Neuronal stem cell (in vitro differentiated cells): ENCODE measurements at regions not wholly inside any gene's neighbourhood (a gene's known extent, or its start where the extent isn't known, plus 50 kb on each side); places are given as distances from the start of the nearest gene placed in this dataset.

ENCODE experiments used
- DNase-seq: peaks from one replicate; pipeline ENCODE4 v3.0.0-alpha.2; 2013; ENCODE audit warnings: low spot score
- H2AFZ ChIP-seq: one replicate; pipeline ENCODE4 v1.6.1; 2013; ENCODE audit warnings: mild to moderate bottlenecking, low read length, inconsistent platforms
- H2AK5ac ChIP-seq: 2 replicates; pipeline ENCODE4 v1.6.1; 2013; ENCODE audit warnings: low read depth, mild to moderate bottlenecking, inconsistent platforms, low read length, moderate library complexity, mixed read lengths
- H2BK120ac ChIP-seq: 2 replicates; pipeline ENCODE4 v1.6.1; 2013; ENCODE audit warnings: low read depth, mild to moderate bottlenecking, inconsistent platforms, low read length, moderate library complexity, mixed read lengths
- H2BK12ac ChIP-seq: one replicate; pipeline ENCODE4 v1.6.1; 2013; ENCODE audit warnings: low read length, inconsistent platforms
- H2BK15ac ChIP-seq: 2 replicates; pipeline ENCODE4 v1.6.1; 2013; ENCODE audit warnings: mild to moderate bottlenecking, low read length, inconsistent platforms, mixed read lengths
- H2BK5ac ChIP-seq: one replicate; pipeline ENCODE4 v1.6.1; 2013; ENCODE audit warnings: inconsistent platforms, mild to moderate bottlenecking, low read length, moderate library complexity
- H3K14ac ChIP-seq: one replicate; pipeline ENCODE4 v1.6.1; 2013; ENCODE audit warnings: low read length, inconsistent platforms
- H3K18ac ChIP-seq: 2 replicates; pipeline ENCODE4 v1.6.1; 2013; ENCODE audit warnings: low read length, inconsistent platforms
- H3K23ac ChIP-seq: 2 replicates; pipeline ENCODE4 v1.6.1; 2013; ENCODE audit warnings: low read depth, mild to moderate bottlenecking, mixed read lengths, low read length, inconsistent platforms; ENCODE audit not compliant: poor library complexity
- H3K27ac ChIP-seq: replicated peaks from 3 replicates; pipeline ENCODE4 v1.5.1; 2013; ENCODE audit warnings: low read length, inconsistent platforms
- H3K27me3 ChIP-seq, 3 experiments: 2 replicates each; pipeline ENCODE4 v1.6.1; 2013; ENCODE audit warnings: low read length in 3 of 3, mild to moderate bottlenecking in 2 of 3, inconsistent platforms in 1 of 3, low read depth in 1 of 3, mixed read lengths in 1 of 3, moderate library complexity in 1 of 3; ENCODE audit not compliant: control insufficient read depth in 3 of 3, insufficient read depth in 3 of 3
- H3K36me3 ChIP-seq, 2 donors: replicated peaks in 1 of 2; 2 replicates each; pipeline ENCODE4 v1.6.1; 2013; ENCODE audit warnings: low read length in 2 of 2; ENCODE audit not compliant: control insufficient read depth in 2 of 2, insufficient read depth in 2 of 2
- H3K4ac ChIP-seq: 2 replicates; pipeline ENCODE4 v1.6.1; 2013; ENCODE audit warnings: inconsistent platforms, mild to moderate bottlenecking, low read length, moderate library complexity
- H3K4me1 ChIP-seq, 2 donors: 1 replicate in 1 of 2; 2 replicates in 1 of 2; pipeline ENCODE4 v1.6.1; 2013; ENCODE audit warnings: low read length in 2 of 2, low read depth in 1 of 2; ENCODE audit not compliant: control insufficient read depth in 2 of 2, insufficient read depth in 1 of 2
- H3K4me2 ChIP-seq: one replicate; pipeline ENCODE4 v1.6.1; 2013; ENCODE audit warnings: mild to moderate bottlenecking, low read length, inconsistent platforms; ENCODE audit not compliant: insufficient read depth, poor library complexity, severe bottlenecking
- H3K4me3 ChIP-seq, 2 donors: 2 replicates each; pipeline ENCODE4 v1.5.1; 2013; ENCODE audit warnings: low read length in 2 of 2, mild to moderate bottlenecking in 2 of 2, inconsistent platforms in 1 of 2, moderate library complexity in 1 of 2
- H3K79me1 ChIP-seq: one replicate; pipeline ENCODE4 v1.6.1; 2013; ENCODE audit warnings: low read depth, mild to moderate bottlenecking, inconsistent platforms, low read length, moderate library complexity
- H3K9ac ChIP-seq: one replicate; pipeline ENCODE4 v1.6.1; 2013; ENCODE audit warnings: mild to moderate bottlenecking, low read depth, low read length, inconsistent platforms; ENCODE audit not compliant: poor library complexity
- H3K9me3 ChIP-seq, 2 donors: replicated peaks in 1 of 2; 2 replicates each; pipeline versions ENCODE3 to v1.6.1; 2013; ENCODE audit warnings: low read length in 2 of 2, mild to moderate bottlenecking in 2 of 2, inconsistent platforms in 1 of 2, low read depth in 1 of 2, mixed read lengths in 1 of 2, moderate library complexity in 1 of 2; ENCODE audit not compliant: control insufficient read depth in 2 of 2, insufficient read depth in 1 of 2
- H4K8ac ChIP-seq: one replicate; pipeline ENCODE4 v1.6.1; 2013; ENCODE audit warnings: low read depth, mild to moderate bottlenecking, inconsistent platforms, low read length, moderate library complexity
- H4K91ac ChIP-seq: one replicate; pipeline ENCODE4 v1.6.1; 2013; ENCODE audit warnings: low read length, low read depth, mild to moderate bottlenecking, inconsistent platforms; ENCODE audit not compliant: poor library complexity
- WGBS, 2 donors: extraction: QIAGEN DNeasy Blood & Tissue Kit; methylation state at CpG; one replicate each; pipeline ENCODE4 v1.1.7; 2013; ENCODE audit warnings: missing lambda C conversion rate in 2 of 2, mixed read lengths in 1 of 2; ENCODE audit not compliant: insufficient read length in 2 of 2, insufficient replicate concordance in 1 of 2; ENCODE audit errors: extremely low coverage in 2 of 2; 5-methylcytosine and 5-hydroxymethylcytosine counted together

GRCh38 chr4:141497627-141498026 lies 138.8 kb upstream of the IL15 start:
- Histone ChIP-seq H2AK5ac (no peak overlapping the region), H3K79me1 (no peaks in the 10 kb centered on the region), H3K23ac (no peak overlapping the region), H3K4ac (no peak overlapping the region), H2BK5ac (no peak overlapping the region), H3K27me3 (no peaks in the 10 kb centered on the region), H3K4me1 (no peaks in the 10 kb centered on the region), H3K4me3 (no peak overlapping the region), H4K8ac (no peak overlapping the region), H4K91ac (no peak overlapping the region), H3K9ac (no peak overlapping the region), H3K27ac (no peak overlapping the region), H3K4me2 (no peak overlapping the region), H2AFZ (no peak overlapping the region), H3K14ac (no peak overlapping the region), H2BK15ac (no peak overlapping the region), H2BK120ac (no peak overlapping the region), H3K9me3 (no peaks in the 10 kb centered on the region), H3K18ac (no peak overlapping the region), H3K36me3 (no peaks in the 10 kb centered on the region), H2BK12ac (no peak overlapping the region)
- WGBS, 2 donors, result no CpG with 5 or more reads among the region's 1 CpG
- no peak for DNase-seq

- no peak overlapping the region for H2BK120ac ChIP-seq
- no peaks in the 10 kb centered on the region for H3K36me3 ChIP-seq
- H4K91ac ChIP-seq, result no peak overlapping the region
- no peak overlapping the region for H4K8ac ChIP-seq
- H3K9me3 ChIP-seq, result no peaks in the 10 kb centered on the region
- H2BK5ac ChIP-seq, result no peak overlapping the region
- H3K14ac ChIP-seq, result no peak overlapping the region
- H2BK12ac ChIP-seq, result no peak overlapping the region
- no peak overlapping the region for H3K4ac ChIP-seq
- H3K4me2 ChIP-seq, result no peak overlapping the region
- no peak overlapping the region for H2BK15ac ChIP-seq
- no peak overlapping the region for H3K4me3 ChIP-seq
- no peaks in the 10 kb centered on the region for H3K27me3 ChIP-seq
- no peak overlapping the region for H2AK5ac ChIP-seq
- no peak overlapping the region for H3K9ac ChIP-seq
- H3K23ac ChIP-seq, result no peak overlapping the region
- DNase-seq, result no peak
- H3K27ac ChIP-seq, result no peak overlapping the region
- H2AFZ ChIP-seq, result no peak overlapping the region
- WGBS, 2 donors, result no CpG with 5 or more reads among the region's 3 CpGs
- H3K4me1 ChIP-seq, result no peaks in the 10 kb centered on the region
- H3K18ac ChIP-seq, result no peak overlapping the region
- H3K79me1 ChIP-seq, result no peaks in the 10 kb centered on the region
Observed at GRCh38 chr4:141499261-141499853, 137.0 kb upstream of the IL15 start.

GRCh38 chr4:141501395-141501794 lies 135.0 kb upstream of the IL15 start:
- Histone ChIP-seq H3K4ac (no peak overlapping the region), H3K4me2 (no peak overlapping the region), H3K14ac (no peak overlapping the region), H2BK5ac (no peak overlapping the region), H3K9ac (no peak overlapping the region), H3K36me3 (no peaks in the 10 kb centered on the region), H2AFZ (no peak overlapping the region), H3K27me3 (no peaks in the 10 kb centered on the region), H3K4me3 (no peak overlapping the region), H2BK15ac (no peak overlapping the region), H4K91ac (no peak overlapping the region), H3K27ac (no peak overlapping the region), H4K8ac (no peak overlapping the region), H2BK12ac (no peak overlapping the region), H2BK120ac (no peak overlapping the region), H3K4me1 (no peaks in the 10 kb centered on the region), H3K18ac (no peak overlapping the region), H2AK5ac (no peak overlapping the region), H3K79me1 (no peaks in the 10 kb centered on the region), H3K23ac (no peak overlapping the region), H3K9me3 (no peaks in the 10 kb centered on the region)
- no CpG with 5 or more reads among the region's 1 CpG for WGBS, 2 donors
- no peak for DNase-seq

- Histone ChIP-seq H4K91ac (no peak overlapping the region), H3K9ac (no peak overlapping the region), H2BK15ac (no peak overlapping the region), H3K27ac (no peak overlapping the region), H2AFZ (no peak overlapping the region), H3K79me1 (no peaks in the 10 kb centered on the region), H2AK5ac (no peak overlapping the region), H3K9me3 (no peaks in the 10 kb centered on the region), H3K27me3 (no peaks in the 10 kb centered on the region), H2BK5ac (no peak overlapping the region), H3K4me1 (no peaks in the 10 kb centered on the region), H3K36me3 (no peaks in the 10 kb centered on the region), H3K4me2 (no peak overlapping the region), H4K8ac (no peak overlapping the region), H3K14ac (no peak overlapping the region), H3K23ac (no peak overlapping the region), H3K18ac (no peak overlapping the region), H2BK12ac (no peak overlapping the region), H3K4me3 (no peak overlapping the region), H2BK120ac (no peak overlapping the region), H3K4ac (no peak overlapping the region)
- no CpG with 5 or more reads among the region's 3 CpGs for WGBS, 2 donors
- DNase-seq, result no peak
Observed at GRCh38 chr4:141501931-141502330, 134.5 kb upstream of the IL15 start.
